ENCODE measurements at regions not wholly inside any gene's neighbourhood (a gene's known extent, or its start where the extent isn't known, plus 50 kb on each side); places are given as distances from the start of the nearest gene placed in this dataset.
"Not testable (repeated sequence)": the region's sequence is repeated elsewhere in the genome, so short reads cannot be mapped to it uniquely, and the experiment has no call there.

DNA sequence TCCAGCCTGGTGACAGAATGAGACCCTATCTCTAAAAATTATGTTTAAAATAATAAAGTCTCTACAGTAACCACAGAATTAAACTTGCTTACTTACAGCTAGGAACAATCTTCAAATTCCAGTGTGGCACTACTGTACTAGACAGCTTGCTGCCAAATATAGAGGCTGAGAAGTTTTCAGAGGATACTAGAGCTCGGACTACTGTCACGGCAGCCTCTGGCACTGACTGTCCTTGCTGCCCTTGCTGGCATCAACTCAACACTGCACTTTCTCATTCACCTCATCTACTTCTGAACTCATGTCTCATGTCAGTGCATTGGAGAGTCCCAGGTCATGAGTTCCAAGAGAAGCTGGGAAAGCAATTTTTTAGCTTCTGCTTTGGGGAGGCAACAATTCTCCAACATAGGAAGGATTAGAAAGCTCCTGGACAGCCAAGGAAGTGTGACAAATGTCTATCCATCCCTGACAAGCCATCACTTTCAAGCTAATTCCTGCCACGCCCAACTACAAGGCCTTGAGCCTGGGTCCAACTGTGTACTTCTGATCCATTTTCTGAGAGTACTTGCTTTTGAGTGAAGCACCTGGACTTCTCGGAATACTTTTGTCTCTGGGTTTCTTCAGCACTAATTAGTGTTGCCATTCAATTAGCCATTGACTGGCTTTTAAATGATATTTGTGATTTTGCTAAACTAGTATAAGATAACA lies 98.6 kb upstream of the NR3C2 start:
- H3K36me3 Mint-ChIP-seq, result no peaks in the 10 kb centered on the region
- TF ChIP-seq, protein P1, sequence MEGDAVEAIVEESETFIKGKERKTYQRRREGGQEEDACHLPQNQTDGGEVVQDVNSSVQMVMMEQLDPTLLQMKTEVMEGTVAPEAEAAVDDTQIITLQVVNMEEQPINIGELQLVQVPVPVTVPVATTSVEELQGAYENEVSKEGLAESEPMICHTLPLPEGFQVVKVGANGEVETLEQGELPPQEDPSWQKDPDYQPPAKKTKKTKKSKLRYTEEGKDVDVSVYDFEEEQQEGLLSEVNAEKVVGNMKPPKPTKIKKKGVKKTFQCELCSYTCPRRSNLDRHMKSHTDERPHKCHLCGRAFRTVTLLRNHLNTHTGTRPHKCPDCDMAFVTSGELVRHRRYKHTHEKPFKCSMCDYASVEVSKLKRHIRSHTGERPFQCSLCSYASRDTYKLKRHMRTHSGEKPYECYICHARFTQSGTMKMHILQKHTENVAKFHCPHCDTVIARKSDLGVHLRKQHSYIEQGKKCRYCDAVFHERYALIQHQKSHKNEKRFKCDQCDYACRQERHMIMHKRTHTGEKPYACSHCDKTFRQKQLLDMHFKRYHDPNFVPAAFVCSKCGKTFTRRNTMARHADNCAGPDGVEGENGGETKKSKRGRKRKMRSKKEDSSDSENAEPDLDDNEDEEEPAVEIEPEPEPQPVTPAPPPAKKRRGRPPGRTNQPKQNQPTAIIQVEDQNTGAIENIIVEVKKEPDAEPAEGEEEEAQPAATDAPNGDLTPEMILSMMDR (conservative IDR thresholded peaks at IDR 0.05), result no peak
- no peak overlapping the region for H3K27ac Mint-ChIP-seq
- no peak overlapping the region for H3K4me3 Mint-ChIP-seq
- H3K9me3 Mint-ChIP-seq, result no peaks in the 10 kb centered on the region
- H3K27me3 Mint-ChIP-seq, result no peaks in the 10 kb centered on the region
- DNase-seq (ENCODE audit: extremely low spot score, unreplicated experiment), result no peak
- H3K4me1 Mint-ChIP-seq (ENCODE audit: unreplicated experiment), result no peaks in the 10 kb centered on the region

DNA sequence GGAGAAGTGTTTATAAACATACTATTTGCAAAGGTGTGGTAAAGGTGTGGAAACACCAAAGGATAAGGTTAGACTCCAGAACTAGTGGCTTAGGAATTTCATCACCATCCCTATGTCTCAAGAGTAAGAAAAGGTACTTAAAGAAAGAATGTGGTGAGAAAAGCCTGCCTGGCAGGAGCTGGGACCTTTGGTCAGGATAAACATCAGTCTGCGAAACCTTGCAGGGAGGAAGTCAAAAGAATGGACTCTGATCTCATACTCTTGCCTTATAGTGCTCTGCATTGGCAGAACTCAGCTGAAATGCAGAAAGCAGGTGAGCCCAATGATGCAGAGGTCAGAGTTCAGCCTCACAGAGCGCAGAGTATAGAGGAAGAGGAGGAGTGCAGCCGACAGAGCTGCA lies 97.2 kb upstream of the NR3C2 start:
- no peaks in the 10 kb centered on the region for H3K9me3 Mint-ChIP-seq
- no peak overlapping the region for H3K27ac Mint-ChIP-seq
- no peaks in the 10 kb centered on the region for H3K36me3 Mint-ChIP-seq
- no peak overlapping the region for H3K4me3 Mint-ChIP-seq
- TF ChIP-seq, protein P1 (conservative IDR thresholded peaks at IDR 0.05), result no peak
- no peaks in the 10 kb centered on the region for H3K4me1 Mint-ChIP-seq (ENCODE audit: unreplicated experiment)
- H3K27me3 Mint-ChIP-seq, result no peaks in the 10 kb centered on the region
- no peak for DNase-seq (ENCODE audit: extremely low spot score, unreplicated experiment)

DNA sequence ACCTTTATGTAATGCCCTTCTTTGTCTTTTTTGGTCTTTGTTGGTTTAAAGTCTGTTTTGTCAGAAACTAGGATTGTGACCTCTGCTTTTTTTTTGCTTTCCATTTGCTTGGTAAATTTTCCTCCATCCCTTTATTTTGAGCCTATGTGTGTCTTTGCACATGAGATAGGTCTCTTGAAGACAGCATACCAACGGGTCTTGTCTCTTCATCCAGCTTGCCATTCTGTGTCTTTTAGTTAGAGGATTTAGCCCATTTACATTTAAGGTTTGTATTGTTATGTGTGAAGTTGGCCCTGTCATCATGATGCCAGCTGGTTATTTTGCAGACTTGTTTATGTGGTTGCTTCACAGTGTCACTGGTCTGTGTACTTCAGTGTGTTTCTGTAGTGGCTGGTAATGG lies 91.6 kb upstream of the NR3C2 start:
- H3K27me3 Mint-ChIP-seq; H3K27ac Mint-ChIP-seq; H3K4me1 Mint-ChIP-seq (ENCODE audit: unreplicated experiment); H3K36me3 Mint-ChIP-seq; H3K4me3 Mint-ChIP-seq; DNase-seq (ENCODE audit: extremely low spot score, unreplicated experiment): not testable (repeated sequence)
- H3K9me3 Mint-ChIP-seq, result peaks cover 14% of the 10 kb centered on the region

DNA sequence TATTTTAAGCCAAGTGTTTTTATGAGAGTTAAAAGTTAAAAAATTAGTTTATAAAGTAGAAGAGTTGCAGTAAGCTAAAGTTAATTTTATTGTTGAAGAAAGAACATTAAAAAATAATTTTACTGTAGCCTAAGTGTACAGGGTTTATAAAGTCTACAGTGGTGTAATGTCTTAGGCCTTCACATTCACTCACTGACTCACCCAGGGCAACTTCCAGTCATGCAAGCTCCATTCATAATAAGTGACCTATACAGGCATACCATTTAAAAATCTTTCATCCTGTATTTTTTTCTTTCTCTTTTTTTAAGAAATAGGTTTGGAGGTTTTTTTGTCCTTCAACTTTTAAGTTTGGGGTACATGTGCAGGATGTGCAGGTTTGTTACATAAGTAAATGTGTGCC lies 87.9 kb upstream of the NR3C2 start:
- Mint-ChIP-seq H3K27me3 (no peaks in the 10 kb centered on the region), H3K36me3 (peaks cover 4% of the 10 kb centered on the region), H3K9me3 (peaks cover 14% of the 10 kb centered on the region), H3K27ac (no peak overlapping the region), H3K4me1 (ENCODE audit: unreplicated experiment) (no peaks in the 10 kb centered on the region), H3K4me3 (no peak overlapping the region)
- no peak for DNase-seq (ENCODE audit: extremely low spot score, unreplicated experiment)
- TF ChIP-seq, protein P1 (conservative IDR thresholded peaks at IDR 0.05), result no peak

DNA sequence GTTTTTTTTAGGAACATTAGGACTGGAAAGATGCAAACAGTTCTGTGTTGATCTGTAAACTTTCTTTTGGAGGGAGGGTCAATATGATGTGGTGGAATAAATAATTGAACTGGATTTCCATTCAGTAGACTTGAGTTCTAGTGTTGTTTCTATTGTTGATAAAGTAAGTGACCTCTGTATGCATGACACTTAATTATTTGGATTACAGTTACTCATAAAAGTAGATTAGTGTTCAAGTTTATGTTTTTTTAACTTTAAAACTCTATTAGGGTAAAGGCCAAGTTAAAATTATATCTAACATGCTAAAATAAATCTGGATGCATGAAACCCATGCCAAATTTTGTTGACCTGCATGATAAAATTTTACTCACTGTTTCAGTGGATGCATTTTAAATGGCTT lies 85.4 kb upstream of the NR3C2 start:
- Mint-ChIP-seq H3K27ac (no peak overlapping the region), H3K27me3 (no peaks in the 10 kb centered on the region), H3K4me1 (ENCODE audit: unreplicated experiment) (no peaks in the 10 kb centered on the region), H3K9me3 (no peaks in the 10 kb centered on the region), H3K36me3 (peaks cover 4% of the 10 kb centered on the region), H3K4me3 (no peak overlapping the region)
- TF ChIP-seq, protein P1 (conservative IDR thresholded peaks at IDR 0.05), result no peak
- DNase-seq (ENCODE audit: extremely low spot score, unreplicated experiment), result no peak

DNA sequence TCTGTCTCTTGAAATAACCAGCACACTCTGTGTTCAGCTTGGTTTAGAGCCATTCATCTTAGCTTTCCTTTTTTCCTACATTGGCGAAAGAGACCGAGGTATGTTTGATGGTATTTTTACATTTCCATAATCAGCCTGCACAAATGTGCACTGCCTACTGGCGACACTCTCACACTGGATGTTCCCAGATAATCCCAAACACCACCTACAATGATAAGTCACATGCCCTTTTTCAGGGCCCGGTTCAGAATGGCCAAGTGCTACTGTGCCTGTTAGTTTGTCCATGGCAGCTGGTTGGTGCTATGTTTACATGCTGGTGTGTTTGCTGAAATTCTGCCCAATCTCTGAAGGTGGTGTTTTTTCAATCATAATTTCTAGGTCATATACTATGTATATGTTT lies 80.8 kb upstream of the NR3C2 start:
- H3K4me3 Mint-ChIP-seq, result no peak overlapping the region
- H3K9me3 Mint-ChIP-seq, result peaks cover 11% of the 10 kb centered on the region
- no peak for DNase-seq (ENCODE audit: extremely low spot score, unreplicated experiment)
- no peaks in the 10 kb centered on the region for H3K27me3 Mint-ChIP-seq
- no peaks in the 10 kb centered on the region for H3K4me1 Mint-ChIP-seq (ENCODE audit: unreplicated experiment)
- TF ChIP-seq, protein P1 (conservative IDR thresholded peaks at IDR 0.05), result no peak
- peaks cover 4% of the 10 kb centered on the region for H3K36me3 Mint-ChIP-seq
- no peak overlapping the region for H3K27ac Mint-ChIP-seq
